Lung (tissue), 11 donors: ENCODE measurements at regions not wholly inside any gene's neighbourhood (a gene's known extent, or its start where the extent isn't known, plus 50 kb on each side); places are given as distances from the start of the nearest gene placed in this dataset.

Experiments used
- ATAC-seq: fragments of 200-7000 bp; cut with Tn5 transposase; one replicate; pipeline ENCODE4 v1.9.1; 2020; ENCODE audit warnings: moderate number of reproducible peaks; ENCODE audit not compliant: insufficient read depth, low FRiP score
- DNase-seq, 3 donors: peaks; one replicate each; pipeline ENCODE4 v3.0.0-alpha.2; 2013 to 2017
- H3K27ac ChIP-seq, 2 donors: one replicate each; pipeline ENCODE4 v1.5.1; 2013; ENCODE audit warnings: mild to moderate bottlenecking in 2 of 2, moderate library complexity in 2 of 2, control low read depth in 1 of 2, inconsistent platforms in 1 of 2, low read depth in 1 of 2, low read length in 1 of 2
- H3K27me3 ChIP-seq, 3 donors: one replicate each; pipeline ENCODE4 v1.5.1; 2013; ENCODE audit warnings: low read length in 2 of 3; ENCODE audit not compliant: control insufficient read depth in 3 of 3, insufficient read depth in 3 of 3
- H3K36me3 ChIP-seq, 4 donors: one replicate each; pipeline ENCODE4 v1.5.1; 2013; ENCODE audit warnings: low read length in 4 of 4, mild to moderate bottlenecking in 1 of 4, moderate library complexity in 1 of 4; ENCODE audit not compliant: control insufficient read depth in 4 of 4, insufficient read depth in 4 of 4
- H3K4me1 ChIP-seq, 5 donors: one replicate each; pipeline ENCODE4 v1.5.1; 2013; ENCODE audit warnings: low read length in 5 of 5, mild to moderate bottlenecking in 2 of 5, moderate library complexity in 1 of 5; ENCODE audit not compliant: control insufficient read depth in 5 of 5, insufficient read depth in 5 of 5
- H3K4me3 ChIP-seq: one replicate; pipeline ENCODE4 v1.5.1; 2013; ENCODE audit warnings: mild to moderate bottlenecking, control low read depth, moderate library complexity
- H3K9ac ChIP-seq, 2 donors: one replicate each; pipeline ENCODE4 v1.5.1; 2013; ENCODE audit warnings: low read length in 2 of 2, control low read depth in 1 of 2; ENCODE audit not compliant: insufficient read depth in 1 of 2
- H3K9me3 ChIP-seq, 4 donors: one replicate each; pipeline ENCODE4 v1.5.1; 2013; ENCODE audit warnings: low read length in 3 of 4, mild to moderate bottlenecking in 1 of 4, moderate library complexity in 1 of 4; ENCODE audit not compliant: control insufficient read depth in 4 of 4, insufficient read depth in 3 of 4
- WGBS, 2 donors: extraction: QIAGEN DNeasy Blood & Tissue Kit; methylation state at CpG; one replicate each; pipeline ENCODE4 v1.1.7; 2013; 5-methylcytosine and 5-hydroxymethylcytosine counted together
- TF ChIP-seq, protein P1 (sequence below): IDR thresholded peaks from 2 replicates; pipeline ENCODE4 v1.5.1; 2012; ENCODE audit warnings: mild to moderate bottlenecking; ENCODE audit errors: control extremely low read depth, extremely low read depth
- donor health status: control.
- donor health status: control.
- donor health status: Bipolar disorder and iron deficiency.
- donor health status: healthy.
- donor health status: DM: yes; HTN: yes; CAD: no.

DNA sequence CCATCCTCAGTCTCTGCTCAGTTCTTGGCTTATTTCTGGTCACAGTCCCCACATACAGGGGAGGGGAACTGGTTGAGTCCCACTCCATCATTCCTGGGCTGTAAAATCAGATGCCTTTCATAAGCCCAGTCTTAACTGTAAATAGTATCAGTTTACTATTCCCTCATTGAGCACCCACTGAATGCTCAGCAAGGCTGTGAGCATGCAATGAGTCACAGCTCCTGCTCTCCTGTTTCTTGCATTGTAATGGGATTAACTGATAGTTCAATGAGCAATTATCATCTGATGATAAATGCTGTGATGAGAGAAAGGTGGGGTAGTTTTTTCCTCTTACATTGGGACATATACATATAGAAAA, 113.6 kb upstream of the TPM1 start:
- H3K9ac ChIP-seq: no peak overlapping the region
- TF ChIP-seq, protein P1, sequence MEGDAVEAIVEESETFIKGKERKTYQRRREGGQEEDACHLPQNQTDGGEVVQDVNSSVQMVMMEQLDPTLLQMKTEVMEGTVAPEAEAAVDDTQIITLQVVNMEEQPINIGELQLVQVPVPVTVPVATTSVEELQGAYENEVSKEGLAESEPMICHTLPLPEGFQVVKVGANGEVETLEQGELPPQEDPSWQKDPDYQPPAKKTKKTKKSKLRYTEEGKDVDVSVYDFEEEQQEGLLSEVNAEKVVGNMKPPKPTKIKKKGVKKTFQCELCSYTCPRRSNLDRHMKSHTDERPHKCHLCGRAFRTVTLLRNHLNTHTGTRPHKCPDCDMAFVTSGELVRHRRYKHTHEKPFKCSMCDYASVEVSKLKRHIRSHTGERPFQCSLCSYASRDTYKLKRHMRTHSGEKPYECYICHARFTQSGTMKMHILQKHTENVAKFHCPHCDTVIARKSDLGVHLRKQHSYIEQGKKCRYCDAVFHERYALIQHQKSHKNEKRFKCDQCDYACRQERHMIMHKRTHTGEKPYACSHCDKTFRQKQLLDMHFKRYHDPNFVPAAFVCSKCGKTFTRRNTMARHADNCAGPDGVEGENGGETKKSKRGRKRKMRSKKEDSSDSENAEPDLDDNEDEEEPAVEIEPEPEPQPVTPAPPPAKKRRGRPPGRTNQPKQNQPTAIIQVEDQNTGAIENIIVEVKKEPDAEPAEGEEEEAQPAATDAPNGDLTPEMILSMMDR: no peak
- ATAC-seq (no peak), DNase-seq (no peak)
- H3K27ac ChIP-seq: peak overlapping the region in 1 of 2 donors; percentile 54
- no peaks in the 10 kb centered on the region for H3K36me3 ChIP-seq
- no peak overlapping the region for H3K4me3 ChIP-seq
- peaks cover 0 to 7% (median 0%) of the 10 kb centered on the region in 5 donors for H3K4me1 ChIP-seq
- H3K27me3 ChIP-seq: no peaks in the 10 kb centered on the region
- peaks cover 0 to 2% (median 0%) of the 10 kb centered on the region in 4 donors for H3K9me3 ChIP-seq

DNA sequence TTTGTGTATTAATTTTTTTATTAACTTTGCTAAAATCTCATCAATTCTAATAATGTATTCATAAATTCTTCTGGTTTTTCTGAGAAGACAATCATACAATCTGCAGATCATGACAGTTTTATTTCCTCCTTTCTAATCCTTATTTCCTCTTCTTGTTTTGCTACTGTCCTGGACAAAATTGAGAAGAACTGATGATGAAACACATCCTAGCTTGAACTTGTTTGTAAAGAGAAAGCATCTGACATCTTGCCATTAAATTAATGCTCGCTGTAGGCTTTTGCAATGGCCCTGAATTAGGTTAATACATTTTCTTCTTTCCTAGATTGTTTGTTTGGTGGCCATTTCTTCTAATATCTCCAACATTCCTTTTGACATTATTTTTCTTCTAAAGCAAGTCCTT, 110.9 kb upstream of the TPM1 start:
- WGBS, 2 donors: 36 to 65% methylated on average over 1 of the region's 1 CpG
- Histone ChIP-seq H3K4me1 (peaks cover 0 to 7% (median 0%) of the 10 kb centered on the region in 5 donors), H3K27ac (no peak overlapping the region), H3K9ac (no peak overlapping the region), H3K4me3 (no peak overlapping the region), H3K9me3 (peaks cover 0 to 2% (median 0%) of the 10 kb centered on the region in 4 donors), H3K27me3 (no peaks in the 10 kb centered on the region), H3K36me3 (no peaks in the 10 kb centered on the region)
- TF ChIP-seq, protein P1: no peak
- ATAC-seq (no peak), DNase-seq (no peak)

DNA sequence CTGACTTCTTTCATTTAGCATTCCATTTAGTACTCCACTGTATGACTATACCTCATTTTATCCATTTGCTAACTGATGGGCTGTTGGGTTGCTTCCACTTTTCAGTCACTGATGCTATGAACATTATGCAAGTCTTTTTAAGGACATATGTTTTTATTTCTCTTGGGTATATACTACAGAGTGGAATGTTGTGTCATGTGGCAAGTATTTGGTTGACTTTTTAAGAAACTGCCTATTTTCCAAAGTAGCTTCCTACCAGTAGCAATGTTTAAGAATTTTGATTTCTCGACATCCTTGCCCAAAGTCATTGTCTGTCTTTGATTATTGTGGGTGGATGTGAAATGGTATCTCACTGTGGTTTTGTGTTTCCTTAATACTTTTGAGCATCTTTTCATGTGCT, 110.1 kb upstream of the TPM1 start:
- TF ChIP-seq, protein P1: no peak
- peaks cover 0 to 7% (median 0%) of the 10 kb centered on the region in 5 donors for H3K4me1 ChIP-seq
- no peak for DNase-seq
- 0 to 45% methylated on average over 1 of the region's 1 CpG for WGBS, 2 donors
- H3K4me3 ChIP-seq: no peak overlapping the region
- ATAC-seq: no peak
- H3K27me3 ChIP-seq: no peaks in the 10 kb centered on the region
- H3K9me3 ChIP-seq: peaks cover 0 to 2% (median 0%) of the 10 kb centered on the region in 4 donors
- H3K27ac ChIP-seq: no peak overlapping the region
- H3K9ac ChIP-seq: no peak overlapping the region
- H3K36me3 ChIP-seq: no peaks in the 10 kb centered on the region

- H3K4me3 ChIP-seq: no peak overlapping the region
- 38 to 60% methylated on average over 2 of the region's 2 CpGs for WGBS, 2 donors
- H3K9me3 ChIP-seq: no peaks in the 10 kb centered on the region
- no peak overlapping the region for H3K9ac ChIP-seq
- DNase-seq: no peak
- TF ChIP-seq, protein P1: no peak
- H3K27me3 ChIP-seq: no peaks in the 10 kb centered on the region
- H3K27ac ChIP-seq: no peak overlapping the region
- no peak for ATAC-seq
- no peaks in the 10 kb centered on the region for H3K36me3 ChIP-seq
- peaks cover 0 to 7% (median 0%) of the 10 kb centered on the region in 5 donors for H3K4me1 ChIP-seq
These were observed 109.2 kb upstream of the TPM1 start for GRCh38 chr15:62933386-62933785.
